ENCODE measurements at regions not wholly inside any gene's neighbourhood (a gene's known extent, or its start where the extent isn't known, plus 50 kb on each side); places are given as distances from the start of the nearest gene placed in this dataset.

GRCh38 chr7:25854059-25854458 lies 297.9 kb upstream of the NFE2L3 start:
- TF ChIP-seq CTCF (IDR thresholded peaks at IDR 0.05): no peak
- TF ChIP-seq POLR2A (IDR thresholded peaks at IDR 0.05): no peak
